HG02571 (cell line): ENCODE measurements at regions not wholly inside any gene's neighbourhood (a gene's known extent, or its start where the extent isn't known, plus 50 kb on each side); places are given as distances from the start of the nearest gene placed in this dataset.

Source experiments
- ATAC-seq: cut with Tn5 transposase; IDR thresholded peaks from one replicate; pipeline ENCODE4 v1.9.1; 2021; ENCODE audit warnings: mild to moderate bottlenecking, moderate library complexity; ENCODE audit not compliant: unreplicated experiment

DNA sequence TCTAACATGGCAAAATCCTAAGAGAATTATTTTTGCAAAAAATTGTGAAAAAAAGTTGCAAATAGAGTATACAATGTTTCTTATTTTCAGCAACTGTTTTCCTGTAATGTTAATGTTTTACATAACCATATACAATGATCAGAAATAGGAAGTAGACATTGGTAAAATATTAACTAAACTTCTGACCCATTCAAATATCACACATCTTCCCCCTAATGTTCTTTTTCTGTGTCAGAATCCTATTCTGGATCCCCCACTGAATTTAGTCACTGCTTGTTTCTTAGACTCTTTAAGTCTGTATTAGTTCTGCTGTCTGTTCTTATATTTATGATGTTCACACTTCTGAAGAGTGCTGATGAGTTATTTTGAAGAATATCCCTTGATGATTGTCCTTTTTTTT lies 62.0 kb downstream of the HFE start:
- no peak for ATAC-seq

DNA sequence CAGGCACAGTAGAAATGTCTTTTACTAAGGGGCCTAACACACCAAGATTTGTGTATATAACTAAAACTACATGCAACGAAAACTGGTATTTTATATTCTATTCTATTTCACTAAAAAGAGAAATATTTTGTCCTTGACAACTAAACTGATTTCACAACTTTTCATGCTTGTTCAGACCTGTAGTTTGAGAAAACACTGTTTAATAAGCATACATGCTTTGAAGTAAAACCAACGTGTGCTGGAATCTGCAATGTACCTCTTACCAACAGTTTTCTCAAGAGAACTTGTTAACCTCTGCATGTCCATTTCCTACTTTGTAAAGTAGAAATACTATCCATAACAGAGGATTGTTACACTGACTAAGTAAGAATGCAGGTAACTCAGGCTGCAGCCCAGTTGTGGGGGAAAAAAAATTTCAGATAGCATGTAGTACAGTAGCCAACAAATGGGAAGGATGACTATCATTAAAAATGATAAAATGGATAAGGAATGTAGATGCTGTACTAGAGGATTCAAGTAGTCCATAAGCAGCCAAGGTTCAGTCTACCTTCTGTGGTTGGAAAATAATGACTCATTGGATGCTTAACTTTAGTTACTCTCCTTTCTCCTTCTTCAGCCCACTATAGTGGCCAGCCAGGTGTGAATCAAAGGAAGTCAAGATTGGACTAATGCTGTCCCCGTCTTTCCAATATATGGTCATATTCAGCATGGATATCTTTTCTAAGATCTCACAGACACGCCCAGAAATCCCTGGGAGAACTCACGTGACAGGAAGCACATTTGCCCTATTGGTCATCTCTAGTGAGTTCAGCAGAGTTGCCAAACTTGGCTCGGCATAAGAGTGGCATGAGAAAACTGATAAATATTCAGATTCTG lies 65.2 kb downstream of the HFE start:
- ATAC-seq = no peak

DNA sequence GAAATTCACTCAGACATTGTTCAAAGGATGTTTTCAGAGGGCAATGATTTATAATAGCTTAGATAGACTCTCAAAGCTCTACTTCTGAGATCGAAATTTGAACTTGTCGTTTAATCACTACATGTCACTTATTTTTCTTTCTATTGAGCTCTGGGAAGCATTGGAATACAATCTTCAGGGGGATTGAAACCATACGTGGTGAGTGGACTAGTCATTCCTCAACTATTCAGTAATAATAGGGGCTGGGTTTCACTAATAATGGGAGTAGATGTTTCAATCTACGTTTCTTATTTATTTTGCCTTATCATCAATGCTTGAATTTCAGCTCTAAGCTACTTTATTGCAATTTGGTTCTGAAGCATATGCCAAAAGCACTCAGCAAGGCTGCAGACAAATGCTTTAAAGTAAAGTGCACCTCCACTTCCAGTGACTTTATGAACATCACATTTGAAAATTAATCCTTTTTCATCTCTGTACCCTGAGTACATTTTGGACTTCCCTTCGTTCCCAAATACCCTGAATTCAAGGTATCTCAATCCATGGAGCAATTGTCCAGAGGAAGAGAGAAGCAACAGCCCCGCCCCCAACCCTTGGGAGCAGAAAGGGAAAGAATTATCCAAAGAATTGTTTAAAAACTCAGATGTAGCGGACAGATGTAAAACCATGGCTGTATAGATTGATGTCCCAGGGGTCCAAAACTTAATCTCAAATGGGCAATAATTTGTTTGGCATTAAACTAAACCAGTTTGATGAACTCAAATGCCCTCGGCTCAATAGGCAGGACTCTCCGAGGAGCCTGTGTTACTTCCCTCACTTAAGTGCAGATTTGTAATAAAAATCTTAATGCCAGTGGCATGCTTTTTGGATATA lies 68.1 kb downstream of the HFE start:
- ATAC-seq = no peak

DNA sequence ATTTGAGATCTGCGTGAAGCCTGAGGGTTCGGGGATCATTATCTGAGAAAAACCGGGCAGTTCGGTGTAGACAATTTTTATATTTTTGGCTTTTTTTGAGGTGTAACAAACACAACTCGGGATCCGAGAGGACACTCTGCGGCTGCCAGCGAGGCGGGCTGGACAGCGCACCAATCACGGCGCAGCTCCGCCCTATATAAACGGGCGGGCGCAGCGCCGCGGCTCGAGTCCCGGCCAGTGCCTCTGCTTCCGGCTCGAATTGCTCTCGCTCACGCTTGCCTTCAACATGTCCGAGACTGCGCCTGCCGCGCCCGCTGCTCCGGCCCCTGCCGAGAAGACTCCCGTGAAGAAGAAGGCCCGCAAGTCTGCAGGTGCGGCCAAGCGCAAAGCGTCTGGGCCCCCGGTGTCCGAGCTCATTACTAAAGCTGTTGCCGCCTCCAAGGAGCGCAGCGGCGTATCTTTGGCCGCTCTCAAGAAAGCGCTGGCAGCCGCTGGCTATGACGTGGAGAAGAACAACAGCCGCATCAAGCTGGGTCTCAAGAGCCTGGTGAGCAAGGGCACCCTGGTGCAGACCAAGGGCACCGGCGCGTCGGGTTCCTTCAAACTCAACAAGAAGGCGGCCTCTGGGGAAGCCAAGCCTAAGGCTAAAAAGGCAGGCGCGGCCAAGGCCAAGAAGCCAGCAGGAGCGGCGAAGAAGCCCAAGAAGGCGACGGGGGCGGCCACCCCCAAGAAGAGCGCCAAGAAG lies 69.0 kb downstream of the HFE start:
- ATAC-seq = peak; percentile 36

DNA sequence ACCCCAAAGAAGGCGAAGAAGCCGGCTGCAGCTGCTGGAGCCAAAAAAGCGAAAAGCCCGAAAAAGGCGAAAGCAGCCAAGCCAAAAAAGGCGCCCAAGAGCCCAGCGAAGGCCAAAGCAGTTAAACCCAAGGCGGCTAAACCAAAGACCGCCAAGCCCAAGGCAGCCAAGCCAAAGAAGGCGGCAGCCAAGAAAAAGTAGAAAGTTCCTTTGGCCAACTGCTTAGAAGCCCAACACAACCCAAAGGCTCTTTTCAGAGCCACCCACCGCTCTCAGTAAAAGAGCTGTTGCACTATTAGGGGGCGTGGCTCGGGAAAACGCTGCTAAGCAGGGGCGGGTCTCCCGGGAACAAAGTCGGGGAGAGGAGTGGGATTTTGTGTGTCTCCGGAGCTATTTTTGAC lies 69.6 kb downstream of the HFE start:
- no peak for ATAC-seq

DNA sequence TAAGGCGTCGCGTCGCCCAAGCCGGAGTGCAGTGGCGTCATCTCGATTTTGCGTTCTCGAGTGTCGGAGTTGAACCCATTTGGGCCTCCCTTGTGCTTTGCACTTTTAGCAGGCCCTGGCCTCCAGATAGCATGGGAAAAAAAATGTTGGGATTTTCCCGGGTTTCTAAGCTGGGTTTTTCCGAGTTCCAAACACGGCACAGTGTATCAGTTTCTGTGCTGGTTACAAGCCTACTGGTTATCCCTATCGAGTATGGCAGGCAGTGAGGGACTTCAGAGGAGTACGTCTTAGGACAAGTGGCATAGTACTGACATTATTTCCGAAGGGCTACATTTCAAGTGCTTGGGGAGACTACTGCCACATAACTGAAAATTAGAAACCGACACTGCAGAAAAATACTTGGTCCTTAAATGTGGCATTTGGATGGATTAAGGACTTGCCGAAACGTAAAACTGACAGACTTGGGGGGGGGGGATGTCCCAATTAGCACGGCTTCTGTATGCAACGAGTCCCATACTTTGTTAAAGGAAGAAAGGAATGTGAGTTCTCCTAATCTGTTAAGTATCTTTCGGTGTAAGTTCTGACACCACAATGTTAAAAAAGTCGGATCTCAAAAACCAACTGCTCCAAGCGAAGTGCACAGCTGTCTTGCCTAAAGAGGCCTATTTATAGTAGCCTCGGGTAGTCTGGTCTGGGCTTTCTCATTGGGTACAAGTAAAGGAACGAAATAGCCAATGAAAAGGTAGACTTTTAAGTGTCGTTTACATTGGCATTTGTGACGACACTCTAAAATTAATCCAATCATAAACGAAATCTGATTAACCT lies 70.2 kb downstream of the HFE start:
- ATAC-seq = peak; percentile 55

DNA sequence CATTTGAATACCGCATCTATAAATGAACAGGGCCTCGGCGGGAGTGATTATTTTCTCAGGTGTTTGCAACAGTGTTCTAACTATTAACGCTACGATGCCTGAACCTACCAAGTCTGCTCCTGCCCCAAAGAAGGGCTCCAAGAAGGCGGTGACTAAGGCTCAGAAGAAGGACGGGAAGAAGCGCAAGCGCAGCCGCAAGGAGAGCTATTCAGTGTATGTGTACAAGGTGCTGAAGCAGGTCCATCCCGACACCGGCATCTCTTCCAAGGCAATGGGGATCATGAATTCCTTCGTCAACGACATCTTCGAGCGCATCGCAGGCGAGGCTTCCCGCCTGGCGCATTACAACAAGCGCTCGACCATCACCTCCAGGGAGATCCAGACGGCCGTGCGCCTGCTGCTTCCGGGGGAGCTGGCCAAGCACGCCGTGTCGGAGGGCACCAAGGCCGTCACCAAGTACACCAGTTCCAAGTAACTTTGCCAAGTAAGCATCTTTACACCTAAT lies 70.9 kb downstream of the HFE start:
- ATAC-seq = peak; percentile 47

DNA sequence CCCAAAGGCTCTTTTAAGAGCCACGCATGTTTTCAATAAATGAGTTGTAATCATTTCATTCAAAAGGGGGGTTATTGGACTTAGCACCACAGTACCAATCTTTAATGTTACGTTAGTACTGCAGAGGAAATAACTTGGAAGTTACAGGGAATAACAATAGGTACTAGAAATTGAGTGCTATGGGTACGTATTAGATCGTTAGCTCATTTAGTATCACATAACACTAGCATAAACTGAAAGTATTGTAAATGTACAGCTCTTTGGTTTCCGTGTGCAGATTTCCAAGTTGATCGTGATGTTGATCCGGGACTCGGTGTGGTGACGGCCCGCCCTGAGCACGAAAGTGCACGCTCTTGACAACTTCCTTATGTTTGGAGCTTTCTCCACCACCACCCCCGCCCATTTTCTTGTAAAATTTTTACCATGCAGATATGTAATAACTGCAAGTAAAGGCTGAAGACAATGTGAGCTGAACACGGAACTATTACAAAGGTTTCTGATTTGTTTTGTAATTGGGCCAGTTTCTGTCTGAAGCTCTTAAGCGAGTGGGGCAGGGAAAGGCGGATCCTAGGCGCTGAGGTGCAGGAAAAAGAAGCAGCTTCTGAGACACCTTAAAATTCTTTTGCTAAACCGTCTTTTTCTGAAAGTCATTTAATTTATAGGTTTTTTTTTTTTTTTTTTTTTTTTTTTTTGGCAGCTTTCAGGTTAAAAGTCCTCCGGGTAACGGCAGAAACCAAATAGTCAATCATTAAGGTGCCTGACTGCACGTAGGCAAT lies 71.5 kb downstream of the HFE start:
- ATAC-seq = no peak

DNA sequence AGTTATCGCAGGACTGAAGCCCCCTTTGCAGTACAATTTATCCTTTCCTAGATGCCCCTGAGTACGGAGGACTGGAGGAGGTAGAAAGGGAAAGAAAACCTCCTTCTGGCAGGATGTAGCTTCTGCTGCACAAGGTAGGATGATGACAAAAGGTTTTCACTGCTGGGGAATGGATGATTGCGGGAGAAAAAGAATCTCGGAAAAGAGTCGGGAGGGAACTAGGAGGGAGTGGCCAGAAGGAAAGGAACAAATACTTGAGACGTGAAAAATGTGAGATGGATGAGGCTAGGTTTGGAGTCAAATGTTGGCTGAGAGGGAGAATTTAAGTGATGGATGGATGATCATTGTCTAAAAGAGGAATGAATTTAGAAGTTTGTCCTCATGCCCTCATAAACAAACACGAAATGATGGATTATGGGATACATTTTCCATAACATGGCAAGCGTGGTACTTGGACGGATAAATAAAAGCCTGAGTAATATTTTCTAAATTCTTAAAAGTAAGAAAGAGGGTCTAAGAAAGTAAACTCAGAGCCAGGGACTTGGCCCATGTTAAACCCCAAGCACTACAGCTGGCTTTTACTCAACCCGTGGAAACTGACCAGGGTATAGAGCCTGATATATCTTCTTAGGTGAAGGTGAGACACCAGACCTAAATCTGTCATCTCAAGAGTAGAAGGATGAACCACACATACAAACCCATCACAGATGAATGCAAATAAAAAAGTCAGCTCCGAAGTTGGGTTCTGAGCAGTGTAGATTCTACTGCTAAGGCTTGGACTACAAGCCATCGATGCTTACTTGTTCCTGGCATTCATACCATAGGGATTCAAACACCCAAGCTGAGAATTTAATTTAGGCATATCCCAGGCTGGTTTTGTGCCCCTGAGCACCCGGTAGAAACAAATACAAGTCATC lies 72.4 kb downstream of the HFE start:
- no peak for ATAC-seq

DNA sequence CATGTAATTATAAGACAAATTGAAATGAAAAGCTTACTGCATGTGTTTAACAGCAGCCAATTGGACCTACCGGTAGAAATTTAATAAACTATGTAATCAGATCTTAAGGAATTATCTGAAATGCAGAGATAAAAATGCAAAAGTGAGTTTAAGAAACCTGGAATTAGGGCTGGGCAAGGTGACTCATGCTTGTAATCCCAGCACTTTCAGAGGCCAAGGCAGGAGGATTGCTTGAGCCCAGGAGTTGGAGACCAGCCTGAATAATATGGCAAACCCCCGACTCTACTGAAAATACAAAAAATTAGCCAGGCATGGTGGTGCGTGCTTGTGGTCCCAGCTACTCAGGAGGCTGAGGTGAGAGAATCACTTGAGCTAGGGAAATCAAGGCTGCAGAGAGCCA lies 74.1 kb downstream of the HFE start:
- no peak for ATAC-seq

DNA sequence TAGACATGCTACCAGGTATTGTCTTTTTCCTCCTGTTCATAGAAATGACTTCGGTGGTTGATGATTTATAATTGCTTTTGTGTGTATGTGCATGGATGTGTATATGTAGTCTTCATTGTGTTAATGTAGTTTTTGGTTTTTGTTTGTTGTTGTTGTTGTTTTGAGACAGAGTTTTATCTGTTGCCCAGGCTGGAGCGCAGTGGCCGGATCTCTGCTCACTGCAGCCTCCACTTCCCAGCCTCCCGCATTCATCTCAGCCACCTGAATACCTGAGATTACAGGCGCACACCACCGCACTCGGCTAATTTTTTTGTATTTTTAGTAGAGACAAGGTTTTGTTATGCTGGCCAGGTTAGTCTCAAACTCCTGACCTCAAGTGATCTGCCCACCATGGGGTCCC lies 75.2 kb downstream of the HFE start:
- no peak for ATAC-seq

DNA sequence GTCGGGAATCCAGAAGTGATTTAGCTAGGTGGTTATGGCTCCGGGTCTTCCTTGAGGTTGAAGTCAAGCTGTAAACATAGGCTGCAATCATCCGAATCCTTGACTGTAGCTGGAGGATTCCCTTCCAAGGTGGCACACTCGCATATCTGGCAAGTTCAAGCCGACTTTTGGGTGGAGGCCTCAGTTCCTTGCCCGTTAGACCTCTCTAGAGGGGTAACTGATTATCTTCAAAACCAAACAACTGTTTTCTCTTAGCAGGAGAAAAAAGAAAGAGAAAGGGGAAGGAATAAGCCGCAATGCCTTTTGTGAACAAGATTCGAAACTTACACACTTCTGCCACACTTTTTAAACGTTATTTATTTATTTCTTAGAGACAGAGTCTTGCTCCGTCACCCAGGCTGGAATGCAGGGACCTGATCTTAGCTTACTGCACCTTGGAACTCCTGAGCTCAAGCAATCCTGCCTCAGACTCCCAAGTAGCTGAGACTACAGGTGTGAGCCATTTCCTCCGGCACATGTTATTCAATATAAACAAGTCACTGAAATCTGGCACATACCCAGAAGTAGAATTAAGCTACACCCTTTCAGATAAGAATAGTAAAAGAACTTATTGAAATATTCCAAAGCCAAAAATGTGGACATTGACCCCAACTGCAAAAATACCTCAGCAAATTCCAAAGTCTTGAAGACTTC lies 76.3 kb downstream of the HFE start:
- no peak for ATAC-seq

DNA sequence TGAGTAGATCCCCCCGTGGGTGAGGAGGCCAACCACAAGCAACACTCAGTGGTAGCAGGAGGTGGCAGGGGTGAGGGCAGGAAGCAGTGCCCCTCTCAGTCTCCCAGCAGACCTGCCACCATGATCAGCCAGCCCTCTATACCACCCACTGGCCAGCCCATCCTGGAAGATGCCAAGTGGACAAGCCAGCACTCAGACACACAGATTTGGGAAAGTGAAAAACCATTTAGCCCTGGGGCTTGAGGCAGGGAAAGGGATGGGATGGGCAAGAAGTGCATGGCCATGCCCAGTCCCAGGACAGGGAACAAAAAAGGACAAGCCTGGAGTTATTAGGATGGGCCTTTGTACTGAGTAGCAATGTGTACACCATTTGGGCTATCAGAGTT lies 76.9 kb downstream of the HFE start:
- no peak for ATAC-seq

DNA sequence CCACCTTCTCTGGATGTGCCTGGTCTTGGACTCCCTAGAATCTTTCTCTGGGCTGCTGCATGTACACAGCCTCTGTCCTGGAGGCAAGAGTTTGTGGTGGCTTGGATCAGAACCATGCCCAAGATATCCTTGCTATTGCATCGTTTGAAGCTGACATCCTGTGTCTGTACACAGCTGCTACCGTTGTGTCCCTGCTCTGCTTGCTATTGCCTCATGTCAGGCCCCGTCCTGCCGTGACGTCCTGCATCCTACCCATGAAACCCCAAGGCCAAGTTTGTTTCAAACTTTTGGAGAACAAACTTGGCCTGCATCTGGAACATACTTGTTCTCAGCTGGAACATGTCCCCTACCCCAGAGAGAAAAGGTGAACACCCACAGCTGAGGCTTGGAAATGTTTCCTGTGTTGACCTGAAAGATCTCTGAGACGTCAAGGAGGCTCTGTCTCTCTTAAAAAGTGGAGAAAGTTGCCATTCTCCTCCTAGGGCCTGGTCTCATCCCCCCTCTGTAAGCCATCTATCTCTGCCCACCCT lies 78.1 kb downstream of the HFE start:
- ATAC-seq = no peak

DNA sequence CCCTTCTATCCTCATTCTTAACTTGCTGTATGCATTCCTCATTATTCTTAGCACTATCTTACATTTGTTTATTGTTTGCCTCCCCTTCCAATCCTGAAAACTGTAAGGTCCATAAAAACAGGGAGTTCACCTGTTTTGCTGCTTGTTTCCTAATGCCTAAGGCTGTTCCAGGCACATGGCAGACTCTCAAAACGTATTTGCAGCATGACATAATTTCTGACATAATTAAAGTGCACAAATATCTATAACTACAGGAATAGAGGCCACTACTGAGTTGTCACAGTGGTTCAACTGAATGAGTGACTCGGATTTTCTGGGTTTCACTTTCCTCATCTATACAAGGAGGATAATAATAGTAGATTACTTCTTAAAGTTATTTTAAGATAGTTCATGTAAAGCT lies 83.0 kb downstream of the HFE start:
- no peak for ATAC-seq

DNA sequence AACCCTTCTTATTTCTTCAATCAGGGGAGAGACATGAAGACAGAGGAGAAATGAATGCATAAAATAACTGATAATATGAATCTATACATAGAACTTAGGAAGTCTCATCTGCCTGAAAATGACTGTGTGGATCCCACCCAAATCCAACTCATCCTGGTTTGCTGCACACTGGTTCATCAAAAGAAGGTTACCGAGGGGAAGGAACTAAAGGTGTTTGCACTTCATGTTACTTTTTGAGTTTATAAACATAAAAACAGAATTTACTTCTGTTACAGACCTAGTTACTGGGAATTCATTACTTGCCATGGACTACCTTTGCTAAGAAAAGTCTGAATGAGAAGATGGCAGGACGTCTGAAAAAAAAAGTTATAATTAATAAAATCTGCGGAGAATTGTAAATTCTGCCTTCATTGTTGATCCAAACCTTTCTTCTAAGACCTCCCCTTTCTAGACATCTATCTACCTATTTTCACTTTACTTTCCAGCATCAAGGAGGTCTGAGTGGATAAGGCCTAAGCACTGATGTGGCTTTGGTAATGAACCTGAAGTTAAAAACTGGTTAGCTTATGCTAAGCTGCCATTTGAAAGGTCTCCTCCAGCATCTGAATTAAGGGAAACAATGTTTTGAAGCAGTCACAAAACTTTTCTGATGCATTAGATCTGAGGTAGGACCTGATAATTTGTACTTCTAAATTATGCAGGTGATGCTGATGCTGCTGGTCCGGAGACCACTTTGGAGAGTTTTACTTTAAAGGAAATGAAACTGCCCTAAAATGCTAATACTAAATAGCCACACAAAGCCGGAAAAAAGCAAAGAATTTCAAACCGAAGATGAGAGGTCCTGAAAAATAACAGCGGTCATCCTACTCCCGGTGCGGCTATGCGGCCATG lies 84.0 kb downstream of the HFE start:
- ATAC-seq = no peak

DNA sequence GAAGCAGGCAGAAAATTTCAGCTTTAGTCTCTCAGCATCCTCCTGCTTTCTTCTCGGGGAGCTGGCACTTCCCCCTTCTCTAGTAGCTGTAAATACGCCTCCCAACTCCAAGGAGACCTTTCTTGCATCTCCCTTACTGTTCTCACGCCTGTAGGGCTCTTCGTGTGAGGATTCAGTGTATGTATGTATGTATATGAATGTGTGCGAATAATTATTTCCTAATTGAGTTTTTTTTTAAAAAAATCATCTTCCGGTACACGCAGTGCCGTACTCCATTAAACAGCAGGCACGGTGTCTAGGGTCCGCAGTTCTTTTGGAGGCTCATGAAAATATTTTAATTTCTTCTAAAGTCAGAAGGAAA lies 85.4 kb downstream of the HFE start:
- peak; percentile 20 for ATAC-seq
